Uterus (tissue), 3 donors: ENCODE measurements at regions not wholly inside any gene's neighbourhood (a gene's known extent, or its start where the extent isn't known, plus 50 kb on each side); places are given as distances from the start of the nearest gene placed in this dataset.

Experiments used
- DNase-seq, 2 donors: peaks; one replicate each; pipeline ENCODE4 v3.0.0-alpha.2; 2019 to 2020
- H3K27ac ChIP-seq, 2 donors: fragments of 200-600 bp; sonication (generic); 1 replicate in 1 of 2; 2 replicates in 1 of 2; pipeline ENCODE4 v1.5.1; 2016 to 2018
- H3K27me3 ChIP-seq, 2 donors: fragments of 200-600 bp; sonication (generic); one replicate each; pipeline ENCODE4 v1.5.1; 2018 to 2019; ENCODE audit warnings: control low read depth in 1 of 2
- H3K36me3 ChIP-seq, 2 donors: fragments of 200-600 bp; sonication (generic); one replicate each; pipeline ENCODE4 v1.5.1; 2019; ENCODE audit warnings: control low read depth in 1 of 2
- H3K4me1 ChIP-seq, 2 donors: fragments of 200-600 bp; sonication (generic); one replicate each; pipeline ENCODE4 v1.5.1; 2018 to 2019; ENCODE audit warnings: control low read depth in 1 of 2
- H3K4me3 ChIP-seq, 2 donors: fragments of 200-600 bp; sonication (generic); 1 replicate in 1 of 2; 2 replicates in 1 of 2; pipeline ENCODE4 v1.5.1; 2018 to 2019; ENCODE audit warnings: mild to moderate bottlenecking in 1 of 2
- H3K9me3 ChIP-seq, 2 donors: fragments of 200-600 bp; sonication (generic); one replicate each; pipeline ENCODE4 v1.5.1; 2019; ENCODE audit warnings: control low read depth in 1 of 2
- CTCF ChIP-seq, 4 experiments: fragments of 200-600 bp in 2 of 4; fragments of 450-650 bp in 2 of 4; sonication (generic) in 2 of 4; IDR thresholded peaks; one replicate each; pipeline ENCODE4 v1.5.1; 2016 to 2019; ENCODE audit warnings: antibody characterized with exemption in 4 of 4, mild to moderate bottlenecking in 2 of 4, moderate library complexity in 1 of 4
- POLR2A ChIP-seq, 2 donors: fragments of 450-650 bp; IDR thresholded peaks; one replicate each; pipeline ENCODE4 v1.6.1; 2016; ENCODE audit warnings: antibody characterized with exemption in 2 of 2, mild to moderate bottlenecking in 1 of 2, moderate library complexity in 1 of 2
- intact Hi-C: fragments of 100-400 bp; cut with DNase I; formaldehyde crosslinking; loops from one replicate; pipeline ENCODE4 v1.15.1; 2023; ENCODE audit warnings: low total_unique reads
- donor health status: DM: yes; HTN: yes; CAD: no.

DNA sequence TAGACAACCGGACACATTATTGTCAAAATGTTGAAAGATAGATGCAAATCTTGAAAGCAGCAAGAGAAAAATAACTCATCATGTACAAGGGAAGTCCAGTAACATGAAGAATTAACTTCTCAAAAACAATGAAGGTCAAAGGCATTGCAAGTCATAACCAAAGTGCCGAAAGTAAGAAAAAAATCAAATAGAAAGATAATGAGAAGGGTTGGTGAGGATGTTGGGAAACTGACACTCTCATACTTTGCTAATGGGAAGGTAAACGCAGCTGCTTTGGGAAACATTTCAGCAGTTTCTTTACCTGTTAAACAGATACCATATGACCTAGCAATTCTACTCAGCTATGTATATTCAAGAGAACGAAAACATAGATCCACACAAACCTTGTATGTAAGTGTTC lies 303.0 kb downstream of the ARL4A start:
- H3K9me3 ChIP-seq: no peaks in the 10 kb centered on the region
- TF ChIP-seq POLR2A (IDR thresholded peaks at IDR 0.05) (no peak), CTCF (IDR thresholded peaks at IDR 0.05) (no peak)
- no peak for DNase-seq
- H3K4me3 ChIP-seq: no peak overlapping the region
- no peak overlapping the region for H3K27ac ChIP-seq
- H3K4me1 ChIP-seq: no peaks in the 10 kb centered on the region
- no peaks in the 10 kb centered on the region for H3K36me3 ChIP-seq
- no peaks in the 10 kb centered on the region for H3K27me3 ChIP-seq
- intact Hi-C loops: no loop called here

DNA sequence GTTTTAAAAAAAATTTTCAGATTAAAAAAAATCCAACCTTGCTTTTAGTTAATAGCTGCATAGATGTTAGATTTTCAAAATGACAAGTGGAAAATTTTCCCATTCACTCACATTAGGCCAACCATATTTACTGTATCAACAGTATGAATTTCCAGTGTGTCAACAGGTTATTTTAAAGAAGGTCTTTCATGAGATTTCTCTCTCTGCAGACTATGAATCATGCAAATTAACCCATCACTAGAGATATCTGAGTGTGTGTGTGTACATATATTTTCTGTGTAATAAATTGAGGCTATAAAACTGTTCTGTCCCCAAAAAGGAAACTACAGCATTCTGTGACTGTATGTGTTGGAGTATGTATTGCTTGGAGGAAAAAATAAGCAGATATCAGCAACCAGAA lies 305.6 kb downstream of the ARL4A start:
- no peak for TF ChIP-seq CTCF (IDR thresholded peaks at IDR 0.05)
- TF ChIP-seq POLR2A (IDR thresholded peaks at IDR 0.05): no peak
- H3K4me1 ChIP-seq: no peaks in the 10 kb centered on the region
- intact Hi-C loops: no loop called here

DNA sequence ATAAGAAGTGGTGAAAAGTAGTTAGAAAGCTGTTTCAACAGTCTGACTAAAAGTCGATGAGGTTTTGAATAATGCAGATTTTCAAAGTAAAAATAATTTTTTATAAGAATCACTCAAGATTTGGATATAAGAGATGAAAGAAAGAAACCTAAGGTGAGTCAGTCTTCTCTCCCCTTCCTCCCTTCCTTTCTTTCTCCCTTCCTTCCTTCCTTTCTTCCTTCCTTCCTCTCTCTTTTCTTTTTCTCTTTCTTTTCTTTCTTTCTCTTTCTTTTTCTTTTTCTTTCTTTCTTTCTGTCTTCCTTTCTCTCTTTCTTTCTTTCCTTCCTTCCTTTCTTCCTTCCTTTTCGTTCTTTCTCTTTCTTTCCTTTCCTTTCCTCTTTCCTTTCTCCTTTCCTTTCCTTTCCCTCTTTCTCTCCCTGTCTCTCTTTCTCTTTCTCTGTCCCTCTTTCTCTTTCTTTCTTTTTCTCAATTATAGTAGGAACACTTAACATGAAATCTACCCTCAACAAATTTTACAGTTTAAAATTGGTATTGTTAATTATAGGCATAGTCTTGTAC lies 308.6 kb downstream of the ARL4A start:
- TF ChIP-seq POLR2A (IDR thresholded peaks at IDR 0.05) (no peak), CTCF (IDR thresholded peaks at IDR 0.05) (no peak)
- intact Hi-C loops: no loop called here
- Histone ChIP-seq H3K4me3 (no peak overlapping the region), H3K27me3 (no peaks in the 10 kb centered on the region), H3K9me3 (no peaks in the 10 kb centered on the region), H3K36me3 (no peaks in the 10 kb centered on the region), H3K4me1 (no peaks in the 10 kb centered on the region), H3K27ac (no peak overlapping the region)
- no peak for DNase-seq

More for the DNA sequence above, 305.6 kb downstream of the ARL4A start:
- no peak overlapping the region for H3K27ac ChIP-seq
- no peak for DNase-seq
- H3K27me3 ChIP-seq: no peaks in the 10 kb centered on the region
- no peaks in the 10 kb centered on the region for H3K9me3 ChIP-seq
- no peak overlapping the region for H3K4me3 ChIP-seq
- H3K36me3 ChIP-seq: no peaks in the 10 kb centered on the region

DNA sequence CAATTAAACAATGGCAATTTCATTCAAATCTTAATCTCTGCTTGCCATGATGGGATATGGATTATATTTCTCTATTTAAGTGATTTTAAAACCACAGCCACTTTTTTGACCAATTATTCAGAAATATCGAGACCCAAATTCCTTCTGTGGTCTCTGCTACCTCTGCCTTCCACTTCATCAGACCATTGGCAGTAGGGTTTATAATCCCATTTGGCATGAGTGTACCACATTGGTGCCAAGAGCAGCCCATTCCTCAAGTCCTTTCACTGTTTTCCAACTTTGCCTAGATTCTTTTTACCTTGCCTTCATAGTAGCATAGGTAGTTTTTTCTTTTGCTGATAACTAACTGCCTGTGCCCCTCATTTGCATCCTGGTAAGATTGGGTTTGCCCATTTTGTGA lies 319.9 kb downstream of the ARL4A start:
- Histone ChIP-seq H3K9me3 (no peaks in the 10 kb centered on the region), H3K36me3 (no peaks in the 10 kb centered on the region), H3K27ac (no peak overlapping the region), H3K27me3 (no peaks in the 10 kb centered on the region), H3K4me3 (no peak overlapping the region), H3K4me1 (no peaks in the 10 kb centered on the region)
- DNase-seq: no peak
- TF ChIP-seq POLR2A (IDR thresholded peaks at IDR 0.05) (no peak), CTCF (IDR thresholded peaks at IDR 0.05) (no peak)
- intact Hi-C loops: no loop called here

DNA sequence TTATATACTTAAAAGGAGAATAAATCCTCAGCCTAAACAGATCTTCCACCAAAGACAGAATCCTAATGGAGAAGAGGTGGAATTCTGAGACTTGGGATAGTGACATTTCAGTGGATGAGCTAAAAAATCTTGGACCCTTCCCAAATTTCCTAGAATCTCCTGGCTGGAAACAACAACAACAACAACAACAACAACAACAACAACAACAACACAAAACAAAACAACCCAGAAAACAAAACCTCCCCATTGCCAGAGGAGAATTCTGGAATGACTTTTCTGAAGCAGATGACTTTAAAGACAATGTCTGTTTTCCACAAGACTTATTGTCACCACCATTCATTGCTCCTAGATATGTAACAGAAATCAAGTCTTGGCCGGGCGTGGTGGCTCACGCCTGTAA lies 322.1 kb downstream of the ARL4A start:
- Histone ChIP-seq H3K4me3 (no peak overlapping the region), H3K9me3 (no peaks in the 10 kb centered on the region), H3K27me3 (no peaks in the 10 kb centered on the region), H3K36me3 (no peaks in the 10 kb centered on the region), H3K27ac (no peak overlapping the region), H3K4me1 (no peaks in the 10 kb centered on the region)
- TF ChIP-seq POLR2A (IDR thresholded peaks at IDR 0.05) (no peak), CTCF (IDR thresholded peaks at IDR 0.05) (no peak)
- DNase-seq: no peak
- intact Hi-C loops: no loop called here
